ENCODE measurements at regions not wholly inside any gene's neighbourhood (a gene's known extent, or its start where the extent isn't known, plus 50 kb on each side); places are given as distances from the start of the nearest gene placed in this dataset.
A peak's percentile ranks its signal among the peaks of the same experiment; 100 is the strongest.
"Not testable (repeated sequence)": the region's sequence is repeated elsewhere in the genome, so short reads cannot be mapped to it uniquely, and the experiment has no call there.

DNA sequence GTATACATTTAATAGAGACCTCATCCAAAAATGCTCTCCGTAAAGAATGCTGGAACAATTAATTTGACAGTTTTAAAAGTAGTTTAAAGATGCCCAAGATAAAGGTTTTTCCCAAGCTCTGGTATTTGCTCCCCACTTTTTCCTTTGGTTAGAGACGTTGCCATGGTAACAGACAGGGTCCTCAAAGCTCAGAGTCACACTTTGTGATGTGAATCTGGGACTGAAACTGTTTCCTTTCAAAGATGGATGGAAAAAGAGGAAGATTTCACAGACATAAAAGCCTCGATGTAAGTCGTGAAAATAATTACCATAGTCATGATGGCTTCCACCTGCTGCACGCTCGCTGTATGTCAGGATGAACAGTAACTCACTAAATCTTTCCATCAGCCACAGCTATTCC is 229.5 kb downstream of the MSX2 start:
- DNase-seq, result no peak

DNA sequence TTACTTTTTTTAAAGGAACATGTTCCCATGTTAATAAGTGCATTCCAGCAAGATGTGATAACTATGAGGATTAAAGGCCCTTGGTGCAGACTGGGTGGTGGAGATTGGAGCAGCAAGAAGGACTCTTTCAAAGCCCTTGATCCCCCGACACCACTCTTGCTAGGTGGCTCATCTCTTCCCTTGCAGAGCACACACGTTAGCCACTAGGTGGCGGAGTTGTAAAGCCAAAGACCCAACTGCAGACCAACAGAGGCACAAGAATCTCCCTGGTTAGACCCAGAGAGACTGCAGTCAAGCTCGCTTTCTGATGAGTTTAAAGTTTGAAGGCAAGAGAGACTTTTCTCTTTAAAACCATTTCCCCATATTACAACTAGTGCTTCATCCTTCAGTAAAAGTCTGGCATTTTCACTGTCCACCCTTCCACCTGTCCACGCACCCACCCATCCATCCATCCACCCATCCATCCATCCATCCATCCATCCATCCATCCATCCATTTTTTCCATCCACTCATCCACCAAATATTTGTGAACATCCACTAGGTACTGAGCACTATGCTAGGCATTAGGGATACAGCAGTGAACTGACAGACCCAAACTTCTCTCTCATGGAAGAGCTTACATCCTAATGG is 226.9 kb downstream of the MSX2 start:
- DNase-seq, result peak; percentile 78

DNA sequence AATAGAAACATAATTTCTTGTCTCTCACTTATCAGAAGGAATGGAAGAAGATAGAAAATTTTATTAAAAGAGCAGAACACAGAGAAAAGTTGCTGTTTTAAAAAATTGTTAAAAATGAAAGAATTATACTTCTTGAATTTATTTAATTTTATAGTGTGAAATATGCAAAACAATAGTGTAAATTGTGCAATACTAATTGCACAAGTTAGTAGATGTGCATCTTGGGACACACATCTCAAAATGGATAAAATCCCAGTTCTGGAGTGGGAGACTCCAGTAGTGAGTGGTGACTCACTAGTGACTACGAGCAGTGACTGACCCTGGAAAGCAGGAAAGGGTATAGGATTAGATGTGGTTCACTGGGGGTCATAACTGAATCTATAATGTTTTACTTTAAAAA is 223.2 kb downstream of the MSX2 start:
- no peak for DNase-seq

DNA sequence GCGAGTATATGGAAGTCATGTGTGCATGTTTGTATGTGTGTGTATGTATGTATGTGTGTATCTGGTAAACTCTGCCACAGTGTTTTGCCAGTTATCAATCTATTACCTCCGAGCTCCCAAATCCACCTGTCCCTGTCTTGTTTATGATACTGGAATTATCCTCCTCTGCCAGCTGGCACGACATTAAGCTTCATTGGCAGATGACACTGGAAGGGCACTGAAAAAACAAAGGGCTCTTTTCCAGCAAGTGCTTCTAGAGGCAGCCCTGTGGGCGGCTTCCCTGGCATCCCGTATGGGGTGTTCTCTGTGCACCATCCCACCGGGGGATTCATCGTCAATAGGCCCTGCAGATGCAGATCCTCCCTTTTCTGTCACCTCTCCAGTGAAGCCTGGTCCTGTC is 221.5 kb downstream of the MSX2 start:
- no peak for DNase-seq

DNA sequence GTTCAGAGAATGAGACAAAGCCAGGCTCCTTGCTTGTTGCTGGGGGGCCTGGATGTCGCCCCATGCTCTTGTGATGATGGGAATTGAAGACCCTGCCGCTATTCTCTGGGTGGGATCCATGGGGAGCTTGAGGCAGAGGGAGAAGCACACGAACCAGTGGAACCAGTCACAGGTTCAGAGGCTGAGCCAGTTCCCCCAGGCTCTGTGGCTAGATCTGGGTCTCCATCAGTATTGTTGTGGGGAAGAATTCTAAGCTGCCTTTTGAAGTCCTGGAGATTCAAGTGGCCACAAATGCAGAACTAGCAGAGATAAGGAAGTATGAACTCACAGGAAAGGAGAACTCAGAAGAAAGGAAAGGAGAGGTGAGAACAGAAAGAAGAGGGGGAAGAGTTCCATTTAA is 219.4 kb downstream of the MSX2 start:
- DNase-seq, result no peak

DNA sequence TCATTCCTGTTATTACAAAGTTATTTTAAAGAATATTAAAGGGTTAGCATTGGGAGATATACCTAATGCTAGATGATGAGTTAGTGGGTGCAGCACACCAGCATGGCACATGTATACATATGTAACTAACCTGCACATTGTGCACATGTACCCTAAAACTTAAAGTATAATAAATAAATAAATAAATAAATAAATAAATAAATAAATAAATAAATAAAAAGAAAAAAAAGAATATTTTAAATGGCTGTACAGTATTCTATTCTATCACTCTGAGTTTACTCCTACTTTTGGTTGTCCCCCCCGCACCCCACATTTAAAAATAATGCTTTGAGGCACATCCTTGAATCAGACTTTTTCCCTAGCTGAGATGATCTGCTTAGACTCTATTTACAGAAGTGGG is 218.6 kb downstream of the MSX2 start:
- not testable (repeated sequence) for DNase-seq

DNA sequence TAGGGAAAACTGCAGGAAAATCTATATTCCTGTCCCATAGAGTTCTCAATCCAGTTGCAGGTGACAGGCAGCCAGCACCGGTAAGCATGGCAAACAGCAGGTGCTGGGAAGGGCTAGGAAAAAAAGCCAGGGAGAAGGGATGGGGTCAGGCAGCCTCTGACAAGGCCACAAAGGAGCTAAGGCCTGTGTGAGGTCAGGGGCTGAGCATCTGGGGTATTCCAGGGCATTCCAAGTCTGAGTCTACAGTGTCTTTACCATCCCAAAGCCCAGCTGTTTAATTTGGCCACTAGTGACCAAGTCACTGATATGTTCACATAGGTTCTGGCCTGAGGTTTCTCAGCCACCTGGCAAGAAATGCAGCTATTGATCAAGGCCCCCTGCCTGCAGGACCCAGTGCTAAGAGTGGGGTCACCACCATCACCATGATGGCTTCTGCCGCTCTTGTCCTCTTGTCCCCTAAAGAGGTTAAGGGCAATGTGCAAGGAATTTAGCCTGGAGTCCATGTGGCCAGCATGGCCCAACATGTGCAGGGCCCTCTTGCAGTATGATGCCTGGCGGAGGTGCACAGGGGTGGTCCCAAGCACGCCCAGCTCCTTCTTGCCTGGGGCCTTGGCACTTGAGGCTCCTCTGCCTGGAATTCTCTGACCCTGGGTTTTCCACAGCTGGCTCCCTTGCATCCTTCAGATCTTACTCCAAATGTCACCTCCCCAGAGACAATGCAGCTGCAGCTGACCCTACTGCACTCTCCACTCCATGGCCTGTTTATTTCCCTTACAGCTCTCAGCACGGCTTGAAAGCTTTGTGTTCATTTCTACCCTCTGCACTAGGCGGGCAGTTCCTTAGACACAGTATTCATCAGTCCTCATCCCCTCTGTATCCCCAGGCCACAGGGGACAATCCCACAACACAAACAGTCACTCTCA is 213.1 kb downstream of the MSX2 start:
- no peak for DNase-seq

DNA sequence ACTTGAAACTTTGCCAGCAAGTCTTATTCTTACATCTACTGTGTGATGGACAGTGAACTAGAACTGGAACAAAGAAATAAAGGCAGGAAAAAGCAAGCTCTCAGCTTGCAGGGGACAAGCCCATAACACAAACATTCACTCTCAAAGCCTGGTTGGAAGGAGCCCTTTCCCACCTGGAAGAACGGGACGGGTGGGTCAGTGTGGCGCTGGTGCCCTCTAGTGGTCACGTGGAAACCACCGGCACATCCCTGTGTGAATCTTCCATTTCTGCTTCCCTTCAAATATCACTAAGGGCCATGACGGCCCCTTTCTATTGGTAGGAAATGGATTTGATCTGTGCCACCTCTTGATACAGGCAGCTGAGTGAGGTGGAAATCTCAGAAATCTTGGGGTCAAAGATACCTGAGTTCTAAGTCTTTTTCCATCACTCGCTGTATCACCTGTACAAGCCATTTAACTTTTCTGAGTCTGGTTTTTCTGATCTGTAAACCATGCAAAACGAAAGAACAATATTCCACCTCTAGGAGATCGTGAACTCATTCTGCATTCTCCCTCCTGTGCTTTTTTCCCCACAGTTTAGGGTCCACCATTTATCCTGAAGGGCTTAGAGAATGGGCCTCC is 211.6 kb downstream of the MSX2 start:
- peak; percentile 56 for DNase-seq

DNA sequence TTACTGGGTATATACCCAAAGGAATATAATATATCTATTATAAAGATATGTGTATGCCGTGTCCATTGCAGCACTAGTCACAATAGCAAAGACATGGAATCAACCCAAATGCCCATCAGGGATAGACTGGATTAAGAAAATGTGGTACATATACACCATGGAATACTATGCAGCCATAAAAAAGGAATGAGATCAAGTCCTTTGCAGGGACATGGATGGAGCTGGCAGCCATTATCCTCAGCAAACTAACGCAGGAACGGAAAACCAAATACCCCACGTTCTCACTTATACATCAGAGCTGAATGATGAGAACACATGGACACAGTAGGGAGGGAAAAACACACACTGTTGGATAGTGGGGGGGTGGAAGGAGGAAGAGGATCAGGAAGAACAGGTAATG is 206.7 kb downstream of the MSX2 start:
- not testable (repeated sequence) for DNase-seq

DNA sequence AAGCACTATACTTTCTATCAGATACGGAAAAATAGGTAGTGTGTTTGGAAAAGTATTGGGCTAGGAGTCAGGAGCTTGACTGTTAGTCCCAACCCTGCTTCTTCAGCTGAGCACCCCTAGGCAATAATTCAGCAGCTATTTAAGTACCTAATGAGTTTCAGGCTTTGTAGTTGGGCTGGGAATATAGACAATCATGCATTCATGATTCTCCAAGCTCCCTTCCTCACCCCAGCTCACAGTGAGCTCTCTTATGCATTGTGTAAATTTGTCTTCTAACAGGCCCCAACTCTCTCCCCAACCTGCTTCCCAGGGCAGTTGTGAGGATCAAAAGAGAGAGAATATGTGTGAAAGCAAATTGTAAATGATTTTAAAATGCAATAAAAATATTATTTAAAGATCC is 201.2 kb downstream of the MSX2 start:
- no peak for DNase-seq

DNA sequence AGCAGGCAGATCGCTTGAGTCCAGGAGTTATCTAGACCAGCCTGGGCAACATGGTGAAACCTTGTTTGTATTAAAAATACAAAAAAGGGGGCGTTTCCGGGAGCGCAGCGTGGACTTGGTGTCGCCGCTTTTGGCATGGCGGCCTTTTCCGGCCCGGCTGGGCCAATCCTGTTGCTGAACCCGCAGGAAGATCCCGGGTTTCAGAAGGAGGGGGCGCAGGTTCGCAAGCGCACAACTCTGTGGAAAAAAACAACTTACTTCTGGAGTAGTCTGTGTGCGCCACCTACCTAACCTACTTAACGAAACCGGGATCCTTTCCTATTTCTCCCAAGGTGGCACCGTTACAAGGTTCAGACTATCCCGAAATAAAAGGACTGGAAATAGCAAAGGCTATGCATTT is 198.6 kb downstream of the MSX2 start:
- no peak for DNase-seq

DNA sequence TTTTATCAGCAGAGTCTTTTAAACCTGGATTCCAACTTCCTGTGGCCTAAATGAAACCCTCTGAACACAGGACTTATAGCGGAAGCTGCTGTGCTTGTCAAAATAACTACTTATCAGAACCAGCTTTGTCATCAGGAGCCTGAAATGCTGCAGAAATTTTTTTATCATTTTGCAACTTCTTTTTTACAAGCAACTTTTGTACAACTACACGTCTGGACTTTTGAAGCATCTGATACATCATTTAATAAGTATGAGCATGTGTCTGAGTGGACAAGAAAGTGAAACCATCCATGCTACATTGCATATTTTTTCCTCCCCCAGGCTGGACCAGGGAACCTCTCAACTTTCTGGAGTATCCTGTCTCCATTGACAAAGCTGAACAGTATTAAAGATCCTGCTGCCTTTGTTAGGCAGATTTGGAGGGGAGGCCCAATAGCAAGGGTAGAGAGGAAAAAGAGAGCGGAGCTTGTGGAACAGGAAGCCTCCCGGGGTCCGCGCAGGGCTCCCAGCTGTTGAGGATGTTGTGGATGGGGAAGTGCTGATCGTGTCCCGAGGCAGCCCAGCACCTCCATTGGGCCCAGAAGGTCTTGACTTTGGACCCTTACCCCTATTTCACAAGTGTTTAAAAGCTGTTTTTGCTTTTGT is 196.6 kb downstream of the MSX2 start:
- peak; percentile 3 for DNase-seq

DNA sequence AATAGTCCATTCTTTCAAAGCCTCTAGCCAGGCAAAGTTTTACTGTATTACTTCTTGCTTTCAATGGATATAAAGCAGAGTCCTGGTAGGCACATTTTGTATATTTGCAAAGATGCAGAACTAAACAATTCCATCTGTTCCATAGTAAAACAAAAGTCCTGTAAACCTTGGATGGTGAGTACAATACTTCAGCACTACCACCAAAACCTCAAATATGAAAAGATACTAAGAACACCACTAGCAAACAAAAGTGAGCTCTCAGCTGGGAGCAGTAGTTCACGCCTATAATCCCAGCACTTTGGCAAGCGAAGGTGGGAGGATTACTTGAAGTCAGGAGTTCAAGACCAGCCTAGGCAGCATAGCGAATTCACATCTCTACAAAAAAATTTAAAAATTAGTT is 195.0 kb downstream of the MSX2 start:
- peak; percentile 7 for DNase-seq

DNA sequence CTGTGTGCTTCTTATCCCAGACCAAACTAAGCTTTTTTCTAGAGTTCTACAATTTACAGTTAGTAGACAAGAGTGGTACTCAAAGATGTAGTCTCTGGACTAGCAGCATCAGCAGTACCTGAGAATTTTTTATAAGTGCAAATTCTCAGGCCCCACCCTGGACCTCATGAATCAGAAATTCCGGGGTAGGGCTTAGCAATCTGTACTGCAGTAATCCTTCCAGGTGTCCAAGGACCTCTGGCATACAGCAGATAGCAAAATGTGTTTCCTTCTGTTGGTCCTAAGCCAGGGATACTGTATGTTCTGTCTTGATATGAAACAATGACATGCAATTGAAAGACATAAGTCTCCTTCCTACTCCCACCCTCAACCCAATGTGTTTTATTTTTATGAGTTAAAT is 194.3 kb downstream of the MSX2 start:
- DNase-seq, result no peak

DNA sequence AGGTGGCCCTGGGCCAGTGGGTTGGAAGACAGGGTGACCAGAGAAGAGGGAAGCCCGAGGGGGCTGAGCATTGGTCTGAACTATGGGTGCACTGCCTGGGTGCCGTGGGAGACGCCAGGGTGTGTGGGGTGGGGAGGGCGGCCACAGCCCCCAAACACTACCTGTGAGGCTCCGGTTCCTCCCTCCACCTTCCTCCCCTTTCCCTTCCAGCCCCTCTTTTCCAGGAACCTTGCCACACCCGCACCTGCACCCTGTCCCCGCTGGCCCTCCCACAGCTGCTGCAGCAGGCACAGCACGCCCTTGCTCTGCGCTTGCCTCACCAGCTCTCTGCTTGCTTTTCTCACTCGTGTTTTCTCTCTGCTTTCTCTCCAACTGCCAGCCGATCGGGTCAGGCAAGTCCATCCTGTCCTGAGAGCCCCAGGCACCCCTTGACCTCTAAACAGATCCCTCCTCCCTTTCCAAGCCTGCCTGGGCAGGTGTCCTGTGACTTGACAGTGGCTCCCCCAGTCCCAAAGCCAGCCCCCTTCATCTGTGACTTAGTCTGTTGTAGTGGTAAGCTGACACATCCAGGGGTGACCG is 193.7 kb downstream of the MSX2 start:
- DNase-seq, result no peak

DNA sequence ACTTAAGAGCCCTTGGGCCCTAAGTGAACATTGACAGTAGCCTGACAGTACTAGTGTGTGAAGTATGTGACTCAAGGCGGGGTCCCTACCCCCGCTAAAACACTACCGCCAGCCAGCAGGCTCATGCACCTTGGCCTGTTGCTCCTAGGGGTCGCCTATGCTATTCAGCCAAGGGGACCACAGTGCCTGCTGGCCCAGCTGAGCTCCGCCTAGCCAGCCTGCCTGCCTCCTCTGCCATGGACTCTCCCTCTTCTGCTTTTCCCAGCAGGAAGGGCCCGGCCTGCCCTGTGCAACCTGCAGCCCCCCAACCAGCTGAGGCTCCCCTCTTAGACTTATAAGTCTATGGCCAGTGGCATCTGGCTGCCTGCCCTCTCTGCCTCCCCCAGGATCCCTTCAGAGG is 193.1 kb downstream of the MSX2 start:
- DNase-seq, result not testable (repeated sequence)

DNA sequence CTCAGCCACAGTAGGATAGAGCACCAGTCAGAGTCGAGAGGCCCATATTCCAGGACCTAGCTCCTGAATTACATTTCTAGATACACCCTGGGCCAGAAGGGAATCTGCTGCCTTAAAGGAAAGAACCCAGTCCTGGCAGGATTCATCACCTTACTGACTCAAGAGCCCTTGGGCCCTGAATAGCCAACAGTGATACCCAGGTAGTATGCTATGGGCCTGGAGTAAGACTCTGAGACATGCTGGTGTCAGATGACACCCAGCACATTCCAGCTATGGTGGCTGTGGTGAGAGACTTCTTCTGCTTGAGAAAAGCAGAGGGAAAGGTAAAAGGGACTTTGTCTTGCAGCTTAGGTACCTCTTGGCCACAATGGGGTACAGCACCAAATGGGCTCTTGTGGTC is 192.5 kb downstream of the MSX2 start:
- DNase-seq, result not testable (repeated sequence)

DNA sequence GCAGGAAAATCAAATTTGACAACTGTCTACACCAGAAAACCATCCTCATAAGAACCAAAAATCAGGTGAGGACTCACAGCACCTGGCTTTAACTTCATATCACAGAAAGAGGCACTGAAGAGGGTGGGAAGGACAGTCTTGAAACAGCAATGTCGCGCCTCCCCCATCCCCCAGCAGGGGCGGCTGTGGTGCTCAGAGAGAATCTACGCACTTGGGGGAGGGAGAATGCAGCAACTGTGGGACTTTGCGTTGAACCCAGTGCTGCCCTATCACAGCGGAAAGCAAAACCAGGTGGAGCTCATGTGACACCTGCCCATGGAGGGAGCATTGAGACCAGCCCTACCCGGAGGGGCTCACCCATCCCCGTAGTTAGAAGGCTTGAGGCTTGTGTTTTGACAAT is 191.8 kb downstream of the MSX2 start:
- DNase-seq, result no peak

DNA sequence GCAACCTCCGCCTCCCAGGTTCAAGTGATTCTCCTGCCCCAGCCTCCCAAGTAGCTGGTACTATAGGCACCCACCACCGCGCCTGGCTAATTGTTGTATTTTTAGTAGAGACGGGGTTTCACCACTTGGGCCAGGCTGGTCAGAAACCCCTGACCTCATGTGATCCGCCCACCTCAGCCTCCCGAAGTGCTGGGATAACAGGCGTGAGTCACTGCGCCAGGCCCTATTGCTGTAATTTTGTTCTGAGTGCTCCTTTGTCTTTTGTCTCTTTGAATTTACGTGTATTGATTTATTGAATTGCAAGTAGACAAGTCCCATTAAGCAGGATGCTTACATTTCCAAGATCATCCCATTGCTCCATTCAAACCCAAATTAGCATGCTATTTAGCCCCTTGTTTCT is 186.7 kb downstream of the MSX2 start:
- DNase-seq, result no peak

DNA sequence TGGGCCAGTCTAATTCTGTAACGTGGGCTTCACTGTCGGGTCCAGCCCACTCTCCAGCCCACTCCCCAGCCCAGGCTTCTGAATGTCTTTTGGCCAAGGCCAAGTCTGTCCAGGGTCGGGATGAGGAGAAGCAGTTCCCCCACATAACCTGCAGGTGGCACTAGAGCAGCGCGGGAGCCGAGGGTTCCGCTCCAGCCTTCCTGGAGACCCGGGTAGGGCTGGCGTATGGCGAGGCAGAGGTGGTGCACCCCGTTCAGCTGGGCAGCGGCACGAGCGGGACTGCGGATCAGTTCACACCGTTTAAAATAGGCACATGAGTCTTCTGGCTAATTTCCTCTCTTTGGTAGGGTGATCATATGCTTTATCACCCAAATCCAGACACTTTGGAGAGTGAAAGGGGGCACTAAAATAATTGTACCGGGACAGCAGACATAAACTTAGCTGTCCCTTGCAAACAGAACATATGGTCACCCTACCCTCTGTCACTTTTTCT is 185.9 kb downstream of the MSX2 start:
- peak; percentile 48 for DNase-seq

DNA sequence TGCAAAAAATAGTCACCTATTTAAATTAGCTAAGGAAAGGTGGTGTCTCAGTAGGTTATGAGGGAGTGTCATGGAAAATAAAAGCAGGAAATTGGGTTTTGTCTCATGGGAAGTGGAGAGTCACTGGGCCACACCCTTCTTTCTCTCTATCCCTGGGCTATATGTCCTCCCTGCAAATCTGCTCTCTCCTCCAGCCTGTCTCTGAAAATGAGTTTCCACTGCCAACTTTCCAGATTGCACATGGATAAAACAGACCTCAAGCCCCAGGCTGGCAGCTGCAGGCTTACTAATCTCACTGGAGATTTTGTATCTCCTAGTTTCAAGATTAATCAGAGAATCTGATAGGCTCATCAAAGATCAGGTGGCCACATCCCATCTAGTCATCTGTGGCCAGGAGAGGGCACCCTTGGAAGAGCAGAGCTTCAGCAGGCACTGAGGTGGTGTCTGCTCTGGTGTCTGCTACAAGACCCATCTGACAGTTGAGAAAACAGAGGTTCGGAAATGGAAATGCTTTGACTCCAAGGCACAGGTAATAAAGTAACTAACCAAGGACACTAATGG is 178.9 kb downstream of the MSX2 start:
- no peak for DNase-seq

DNA sequence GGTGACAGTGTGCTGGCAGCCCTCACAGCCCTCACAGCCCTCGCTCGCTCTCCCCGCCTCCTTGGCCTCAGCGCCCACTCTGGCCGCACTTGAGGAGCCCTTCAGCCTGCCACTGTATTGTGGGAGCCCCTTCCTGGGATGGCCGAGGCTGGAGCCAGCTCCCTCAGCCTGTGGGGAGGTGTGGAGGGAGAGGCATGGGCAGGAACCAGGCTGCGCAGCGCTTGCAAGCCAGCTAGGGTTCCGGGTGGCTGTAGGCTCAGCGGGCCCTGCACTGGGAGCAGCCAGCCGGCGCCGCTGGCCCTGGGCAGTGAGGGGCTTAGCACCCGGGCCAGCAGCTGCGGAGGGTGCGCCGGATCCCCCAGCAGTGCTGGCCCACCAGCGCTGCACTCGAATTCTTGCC is 177.0 kb downstream of the MSX2 start:
- DNase-seq, result no peak

All from fibroblast of upper back skin (primary cell).